RWPE2 (cell line): ENCODE measurements at regions not wholly inside any gene's neighbourhood (a gene's known extent, or its start where the extent isn't known, plus 50 kb on each side); places are given as distances from the start of the nearest gene placed in this dataset.

ENCODE experiments used
- ATAC-seq: fragments of 200-7000 bp; cut with Tn5 transposase; 3 replicates; pipeline ENCODE4 v1.9.1; 2021; ENCODE audit warnings: low read depth
- DNase-seq: peaks from one replicate; pipeline ENCODE4 v3.0.0-alpha.2; 2020; ENCODE audit warnings: low spot score
- H3K27ac ChIP-seq: fragments of 450-650 bp; 2 replicates; pipeline ENCODE4 v1.5.1; 2017; ENCODE audit warnings: mild to moderate bottlenecking; ENCODE audit not compliant: poor library complexity, severe bottlenecking
- H3K27me3 ChIP-seq: fragments of 250-450 bp; sonication (Bioruptor Pico); 2 replicates; pipeline ENCODE4 v1.5.1; 2021; ENCODE audit warnings: mild to moderate bottlenecking, moderate library complexity; ENCODE audit not compliant: insufficient read depth, poor library complexity, severe bottlenecking
- H3K36me3 ChIP-seq: fragments of 250-450 bp; sonication (Bioruptor Pico); 2 replicates; pipeline ENCODE4 v1.5.1; 2020; ENCODE audit warnings: low read depth, mild to moderate bottlenecking, moderate library complexity
- H3K4me1 ChIP-seq: fragments of 250-450 bp; sonication (Bioruptor Pico); 2 replicates; pipeline ENCODE4 v1.5.1; 2021; ENCODE audit warnings: mild to moderate bottlenecking, moderate library complexity; ENCODE audit not compliant: insufficient read depth, poor library complexity, severe bottlenecking
- H3K4me3 ChIP-seq: fragments of 250-450 bp; sonication (Bioruptor Pico); 2 replicates; pipeline ENCODE4 v1.5.1; 2021; ENCODE audit warnings: mild to moderate bottlenecking, moderate library complexity; ENCODE audit not compliant: severe bottlenecking
- H3K9me3 ChIP-seq: fragments of 250-450 bp; sonication (Bioruptor Pico); 2 replicates; pipeline ENCODE4 v1.5.1; 2021; ENCODE audit warnings: mild to moderate bottlenecking, moderate library complexity; ENCODE audit not compliant: severe bottlenecking
- CTCF ChIP-seq: fragments of 450-650 bp; IDR thresholded peaks from one replicate; pipeline ENCODE4 v1.5.1; 2017; ENCODE audit warnings: mild to moderate bottlenecking, moderate library complexity; ENCODE audit not compliant: poor library complexity, severe bottlenecking

- peak; percentile 95 for ATAC-seq
Observed at GRCh38 chr2:191593622-191594385, 84.1 kb upstream of the NABP1 start.

GRCh38 chr2:191597186-191597751 is 80.7 kb upstream of the NABP1 start:
- TF ChIP-seq CTCF, result no peak

More at GRCh38 chr2:191593622-191594385, 84.1 kb upstream of the NABP1 start:
- Histone ChIP-seq H3K4me1 (peaks cover 23% of the 10 kb centered on the region), H3K27me3 (no peaks in the 10 kb centered on the region), H3K9me3 (no peaks in the 10 kb centered on the region), H3K36me3 (no peaks in the 10 kb centered on the region), H3K4me3 (no peak overlapping the region), H3K27ac (peak overlapping the region; percentile 96)
- no peak for TF ChIP-seq CTCF
- DNase-seq, result peak; percentile 89

DNA sequence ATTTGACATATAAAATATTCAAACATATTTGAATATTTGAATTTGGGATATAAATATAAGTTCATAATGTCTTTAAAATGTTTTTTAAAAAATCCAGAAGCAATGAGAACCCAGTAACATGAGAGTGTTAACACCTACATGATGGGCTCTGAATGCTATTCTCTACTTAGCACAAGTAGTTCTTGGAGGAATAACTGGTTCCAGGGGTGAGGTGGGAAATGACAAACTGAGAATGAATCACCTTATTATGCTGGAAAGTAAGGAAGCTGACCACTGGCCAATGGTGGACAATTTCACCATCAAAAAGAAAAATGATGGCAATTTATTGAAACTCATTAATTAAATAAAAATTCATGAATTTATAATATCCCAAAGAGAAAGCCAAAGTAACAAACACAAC is 79.6 kb upstream of the NABP1 start:
- no peaks in the 10 kb centered on the region for H3K27me3 ChIP-seq
- no peak overlapping the region for H3K27ac ChIP-seq
- H3K4me3 ChIP-seq, result no peak overlapping the region
- H3K36me3 ChIP-seq, result no peaks in the 10 kb centered on the region
- DNase-seq (no peak), ATAC-seq (no peak)
- no peaks in the 10 kb centered on the region for H3K9me3 ChIP-seq
- TF ChIP-seq CTCF, result no peak
- peaks cover 19% of the 10 kb centered on the region for H3K4me1 ChIP-seq

More at GRCh38 chr2:191597186-191597751, 80.7 kb upstream of the NABP1 start:
- Histone ChIP-seq H3K9me3 (no peaks in the 10 kb centered on the region), H3K36me3 (no peaks in the 10 kb centered on the region), H3K27ac (no peak overlapping the region), H3K27me3 (no peaks in the 10 kb centered on the region), H3K4me1 (peaks cover 23% of the 10 kb centered on the region), H3K4me3 (no peak overlapping the region)
- no peak for ATAC-seq
- DNase-seq, result no peak

DNA sequence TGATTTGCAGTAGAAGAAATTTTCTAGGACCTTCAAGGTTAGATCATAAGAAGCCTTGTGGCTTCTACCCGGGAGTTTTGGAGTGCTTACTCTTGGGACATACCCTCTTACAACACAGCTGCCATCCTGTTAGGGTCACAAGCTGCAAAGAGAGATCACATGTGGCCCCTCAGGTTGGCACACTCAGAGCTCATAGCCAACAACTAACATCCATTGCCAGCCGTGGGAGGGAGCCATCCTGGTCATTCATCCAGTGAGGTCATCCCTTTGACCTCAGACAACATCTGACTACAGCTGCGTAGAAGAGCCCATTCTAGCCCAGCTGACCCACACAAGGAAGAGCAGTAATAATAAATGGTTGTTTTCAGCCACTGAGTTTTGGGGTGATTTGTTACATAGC is 76.9 kb upstream of the NABP1 start:
- H3K27me3 ChIP-seq, result no peaks in the 10 kb centered on the region
- no peak for DNase-seq
- H3K27ac ChIP-seq, result no peak overlapping the region
- no peaks in the 10 kb centered on the region for H3K36me3 ChIP-seq
- no peak overlapping the region for H3K4me3 ChIP-seq
- TF ChIP-seq CTCF, result no peak
- no peaks in the 10 kb centered on the region for H3K9me3 ChIP-seq
- no peak for ATAC-seq
- peaks cover 4% of the 10 kb centered on the region for H3K4me1 ChIP-seq

DNA sequence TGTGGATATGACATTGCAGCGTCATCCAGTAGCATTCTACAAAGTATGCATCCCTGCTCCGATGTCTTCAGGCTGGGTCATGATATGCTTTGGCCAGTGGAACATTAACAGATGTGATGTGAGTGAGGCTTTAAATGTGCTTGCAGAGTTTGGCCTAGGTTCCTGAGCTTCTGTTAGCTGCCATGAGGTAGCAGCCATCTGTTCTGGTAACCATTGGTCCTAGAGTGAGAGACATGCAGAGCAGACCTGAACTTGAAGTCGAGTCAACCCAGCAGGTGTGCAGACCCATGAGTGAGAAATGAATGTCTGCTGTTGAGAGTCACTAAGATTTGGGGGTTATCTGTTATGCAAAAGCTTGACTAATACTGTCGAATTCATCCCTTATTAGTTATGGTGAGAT is 73.8 kb upstream of the NABP1 start:
- ATAC-seq, result no peak
- H3K4me3 ChIP-seq, result no peak overlapping the region
- no peak for DNase-seq
- H3K9me3 ChIP-seq, result no peaks in the 10 kb centered on the region
- H3K27ac ChIP-seq, result no peak overlapping the region
- no peaks in the 10 kb centered on the region for H3K36me3 ChIP-seq
- H3K27me3 ChIP-seq, result no peaks in the 10 kb centered on the region
- no peaks in the 10 kb centered on the region for H3K4me1 ChIP-seq
- TF ChIP-seq CTCF, result no peak
